Thyroid gland (tissue), 4 donors: ENCODE measurements at regions not wholly inside any gene's neighbourhood (a gene's known extent, or its start where the extent isn't known, plus 50 kb on each side); places are given as distances from the start of the nearest gene placed in this dataset.

Experiments
- CTCF ChIP-seq, 6 experiments: fragments of 200-600 bp in 3 of 6; fragments of 450-650 bp in 3 of 6; sonication (generic) in 3 of 6; IDR thresholded peaks; one replicate each; pipeline ENCODE4 v1.5.1; 2016 to 2019; ENCODE audit warnings: antibody characterized with exemption in 6 of 6, mild to moderate bottlenecking in 2 of 6, inconsistent platforms in 1 of 6, moderate library complexity in 1 of 6
- POLR2A ChIP-seq, 2 donors: fragments of 450-650 bp; IDR thresholded peaks; one replicate each; pipeline ENCODE4 v1.6.1; 2017; ENCODE audit warnings: antibody characterized with exemption in 2 of 2, mild to moderate bottlenecking in 2 of 2, moderate library complexity in 1 of 2

DNA sequence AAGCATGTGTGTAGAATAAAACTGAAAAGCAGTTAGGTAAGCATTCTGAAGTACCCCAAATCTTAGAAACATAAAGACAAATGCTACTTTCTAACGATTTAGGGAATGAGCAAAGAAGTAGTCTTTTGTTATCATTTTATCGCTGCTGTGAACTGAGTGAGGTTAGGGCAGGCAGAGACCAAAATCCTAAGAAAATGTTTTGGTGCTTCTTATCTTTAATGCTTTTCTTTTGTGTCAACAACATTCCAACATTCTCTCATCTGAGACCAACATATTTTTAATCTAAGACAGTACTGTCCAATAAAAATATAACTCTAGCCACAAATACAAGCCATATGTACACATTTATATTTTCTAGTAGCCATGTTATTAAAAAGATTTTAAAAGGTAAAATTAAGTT lies 789.4 kb upstream of the PIK3C3 start:
- TF ChIP-seq POLR2A (IDR thresholded peaks at IDR 0.05): no peak
- TF ChIP-seq CTCF (IDR thresholded peaks at IDR 0.05): no peak
